Nephron progenitor cell (in vitro differentiated cells): ENCODE measurements at regions not wholly inside any gene's neighbourhood (a gene's known extent, or its start where the extent isn't known, plus 50 kb on each side); places are given as distances from the start of the nearest gene placed in this dataset.
"Not testable (repeated sequence)": the region's sequence is repeated elsewhere in the genome, so short reads cannot be mapped to it uniquely, and the experiment has no call there.

Experiments
- DNase-seq: peaks from one replicate; pipeline ENCODE4 v3.0.0; 2021
- H3K27ac Mint-ChIP-seq: 2 replicates; pipeline ENCODE4 v1.8.0; 2021; ENCODE audit warnings: mild to moderate bottlenecking, moderate library complexity, mixed read lengths
- H3K27me3 Mint-ChIP-seq: 2 replicates; pipeline ENCODE4 v1.8.0; 2021; ENCODE audit warnings: mild to moderate bottlenecking, low read depth, mixed read lengths; ENCODE audit not compliant: poor library complexity
- H3K36me3 Mint-ChIP-seq: 2 replicates; pipeline ENCODE4 v1.8.0; 2021; ENCODE audit warnings: low read depth, mixed read lengths
- H3K4me1 Mint-ChIP-seq: 2 replicates; pipeline ENCODE4 v1.8.0; 2021; ENCODE audit warnings: mixed read lengths
- H3K4me3 Mint-ChIP-seq: 2 replicates; pipeline ENCODE4 v1.8.0; 2021; ENCODE audit warnings: mild to moderate bottlenecking, moderate library complexity, mixed read lengths
- H3K9me3 Mint-ChIP-seq: 2 replicates; pipeline ENCODE4 v1.8.0; 2021; ENCODE audit warnings: mild to moderate bottlenecking, moderate library complexity, mixed read lengths
- TF ChIP-seq, protein P1 (sequence below): fragments of 200-600 bp; sonication (generic); IDR thresholded peaks from 2 replicates; pipeline ENCODE4 v1.5.0; 2021; ENCODE audit warnings: antibody characterized with exemption

- peaks cover 20% of the 10 kb centered on the region for H3K9me3 Mint-ChIP-seq
- H3K4me3 Mint-ChIP-seq = no peak overlapping the region
- TF ChIP-seq, protein P1, sequence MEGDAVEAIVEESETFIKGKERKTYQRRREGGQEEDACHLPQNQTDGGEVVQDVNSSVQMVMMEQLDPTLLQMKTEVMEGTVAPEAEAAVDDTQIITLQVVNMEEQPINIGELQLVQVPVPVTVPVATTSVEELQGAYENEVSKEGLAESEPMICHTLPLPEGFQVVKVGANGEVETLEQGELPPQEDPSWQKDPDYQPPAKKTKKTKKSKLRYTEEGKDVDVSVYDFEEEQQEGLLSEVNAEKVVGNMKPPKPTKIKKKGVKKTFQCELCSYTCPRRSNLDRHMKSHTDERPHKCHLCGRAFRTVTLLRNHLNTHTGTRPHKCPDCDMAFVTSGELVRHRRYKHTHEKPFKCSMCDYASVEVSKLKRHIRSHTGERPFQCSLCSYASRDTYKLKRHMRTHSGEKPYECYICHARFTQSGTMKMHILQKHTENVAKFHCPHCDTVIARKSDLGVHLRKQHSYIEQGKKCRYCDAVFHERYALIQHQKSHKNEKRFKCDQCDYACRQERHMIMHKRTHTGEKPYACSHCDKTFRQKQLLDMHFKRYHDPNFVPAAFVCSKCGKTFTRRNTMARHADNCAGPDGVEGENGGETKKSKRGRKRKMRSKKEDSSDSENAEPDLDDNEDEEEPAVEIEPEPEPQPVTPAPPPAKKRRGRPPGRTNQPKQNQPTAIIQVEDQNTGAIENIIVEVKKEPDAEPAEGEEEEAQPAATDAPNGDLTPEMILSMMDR = no peak
- H3K4me1 Mint-ChIP-seq = no peaks in the 10 kb centered on the region
- no peaks in the 10 kb centered on the region for H3K27me3 Mint-ChIP-seq
- H3K36me3 Mint-ChIP-seq = no peaks in the 10 kb centered on the region
- DNase-seq = no peak
- H3K27ac Mint-ChIP-seq = no peak overlapping the region
These were observed 116.0 kb upstream of the ANTXRL start for GRCh38 chr10:46170789-46171188.

GRCh38 chr10:46171661-46172060 lies 115.1 kb upstream of the ANTXRL start:
- no peak for DNase-seq
- Mint-ChIP-seq H3K27ac (no peak overlapping the region), H3K4me3 (no peak overlapping the region), H3K36me3 (no peaks in the 10 kb centered on the region), H3K4me1 (no peaks in the 10 kb centered on the region), H3K27me3 (no peaks in the 10 kb centered on the region), H3K9me3 (peaks cover 20% of the 10 kb centered on the region)
- TF ChIP-seq, protein P1 = no peak

GRCh38 chr10:46175296-46175695 lies 111.5 kb upstream of the ANTXRL start:
- Mint-ChIP-seq H3K36me3 (no peaks in the 10 kb centered on the region), H3K27me3 (no peaks in the 10 kb centered on the region), H3K4me1 (no peaks in the 10 kb centered on the region), H3K9me3 (peaks cover 8% of the 10 kb centered on the region), H3K4me3 (no peak overlapping the region), H3K27ac (no peak overlapping the region)
- TF ChIP-seq, protein P1 = no peak
- DNase-seq = no peak

- Mint-ChIP-seq H3K27ac (no peak overlapping the region), H3K27me3 (no peaks in the 10 kb centered on the region), H3K4me1 (no peaks in the 10 kb centered on the region), H3K36me3 (no peaks in the 10 kb centered on the region), H3K9me3 (peaks cover 2% of the 10 kb centered on the region), H3K4me3 (no peak overlapping the region)
- TF ChIP-seq, protein P1 = no peak
- DNase-seq = no peak
These were observed 111.0 kb upstream of the ANTXRL start for GRCh38 chr10:46175831-46176230.

GRCh38 chr10:46187431-46187830 lies 99.4 kb upstream of the ANTXRL start:
- not testable (repeated sequence) for H3K9me3 Mint-ChIP-seq, H3K4me1 Mint-ChIP-seq, H3K27ac Mint-ChIP-seq, H3K36me3 Mint-ChIP-seq, DNase-seq, H3K4me3 Mint-ChIP-seq, H3K27me3 Mint-ChIP-seq

DNA sequence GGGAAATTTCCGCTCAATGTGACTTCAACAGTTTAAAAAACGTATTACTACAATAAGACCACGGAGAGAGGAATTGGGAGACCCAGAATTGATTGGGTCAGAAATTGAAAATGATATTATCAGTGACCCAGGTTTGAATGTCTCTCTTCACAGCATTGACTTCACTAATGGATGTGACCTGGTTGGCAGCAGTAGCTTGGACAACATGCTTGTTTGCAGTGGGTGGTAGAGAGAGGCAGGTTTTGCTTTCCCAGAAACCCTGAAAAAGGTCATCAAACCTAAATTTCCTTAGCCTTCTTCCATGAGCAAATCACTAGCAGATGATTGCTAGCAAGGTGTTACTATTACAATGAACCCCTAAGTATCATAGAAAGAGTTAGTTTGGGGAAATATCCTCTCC lies 89.7 kb upstream of the ANTXRL start:
- Mint-ChIP-seq H3K27ac (no peak overlapping the region), H3K36me3 (no peaks in the 10 kb centered on the region), H3K4me3 (no peak overlapping the region), H3K4me1 (no peaks in the 10 kb centered on the region), H3K27me3 (no peaks in the 10 kb centered on the region), H3K9me3 (no peaks in the 10 kb centered on the region)
- TF ChIP-seq, protein P1 = no peak
- no peak for DNase-seq
